Trophoblast cell (in vitro differentiated cells and primary cell): ENCODE measurements at regions not wholly inside any gene's neighbourhood (a gene's known extent, or its start where the extent isn't known, plus 50 kb on each side); places are given as distances from the start of the nearest gene placed in this dataset.

Source experiments
- DNase-seq, 2 donors: peaks; one replicate each; pipeline ENCODE4 v3.0.0-alpha.2; 2016
- H2AFZ ChIP-seq: 2 replicates; pipeline ENCODE4 v1.6.1; 2013; ENCODE audit warnings: low read length, moderate library complexity, mild to moderate bottlenecking; ENCODE audit not compliant: insufficient read depth, poor library complexity
- H2AK5ac ChIP-seq: 2 replicates; pipeline ENCODE4 v1.6.1; 2013; ENCODE audit warnings: mild to moderate bottlenecking, low read length
- H2BK120ac ChIP-seq: 2 replicates; pipeline ENCODE4 v1.6.1; 2013; ENCODE audit warnings: low read length, mild to moderate bottlenecking, moderate library complexity; ENCODE audit not compliant: insufficient read depth, poor library complexity
- H2BK12ac ChIP-seq: 2 replicates; pipeline ENCODE4 v1.6.1; 2013; ENCODE audit warnings: mild to moderate bottlenecking, low read length, moderate library complexity
- H2BK5ac ChIP-seq: 2 replicates; pipeline ENCODE4 v1.6.1; 2013; ENCODE audit warnings: low read length, low read depth, moderate library complexity, mild to moderate bottlenecking; ENCODE audit not compliant: poor library complexity
- H3K14ac ChIP-seq: 2 replicates; pipeline ENCODE4 v1.6.1; 2013; ENCODE audit warnings: mild to moderate bottlenecking, low read length
- H3K18ac ChIP-seq: 2 replicates; pipeline ENCODE4 v1.6.1; 2013; ENCODE audit warnings: mild to moderate bottlenecking, low read length
- H3K23ac ChIP-seq: 2 replicates; pipeline ENCODE4 v1.6.1; 2013; ENCODE audit warnings: low read length
- H3K27ac ChIP-seq: 2 replicates; pipeline ENCODE4 v1.5.1; 2013; ENCODE audit warnings: low read depth, mild to moderate bottlenecking, inconsistent platforms, low read length, moderate library complexity
- H3K27me3 ChIP-seq: 2 replicates; pipeline ENCODE4 v1.6.1; 2013; ENCODE audit warnings: inconsistent platforms, mild to moderate bottlenecking, low read length, moderate library complexity; ENCODE audit not compliant: insufficient read depth
- H3K36me3 ChIP-seq, 2 experiments: 1 replicate in 1 of 2; 2 replicates in 1 of 2; pipeline ENCODE4 v1.6.1; 2013; ENCODE audit warnings: low read length in 2 of 2, mild to moderate bottlenecking in 2 of 2, moderate library complexity in 1 of 2; ENCODE audit not compliant: insufficient read depth in 2 of 2, control insufficient read depth in 1 of 2
- H3K4ac ChIP-seq: 2 replicates; pipeline ENCODE4 v1.6.1; 2013; ENCODE audit warnings: low read depth, mild to moderate bottlenecking, low read length, moderate library complexity
- H3K4me1 ChIP-seq, 2 experiments: 1 replicate in 1 of 2; 2 replicates in 1 of 2; pipeline ENCODE4 v1.6.1; 2013; ENCODE audit warnings: low read length in 2 of 2, mild to moderate bottlenecking in 2 of 2, moderate library complexity in 1 of 2; ENCODE audit not compliant: insufficient read depth in 2 of 2, control insufficient read depth in 1 of 2
- H3K4me2 ChIP-seq: 2 replicates; pipeline ENCODE4 v1.6.1; 2013; ENCODE audit warnings: inconsistent platforms, mild to moderate bottlenecking, low read length, moderate library complexity
- H3K4me3 ChIP-seq: 2 replicates; pipeline ENCODE4 v1.5.1; 2013; ENCODE audit warnings: mild to moderate bottlenecking, low read depth, low read length, inconsistent platforms
- H3K79me1 ChIP-seq: one replicate; pipeline ENCODE4 v1.6.1; 2013; ENCODE audit warnings: low read length
- H3K79me2 ChIP-seq: 2 replicates; pipeline ENCODE4 v1.6.1; 2013; ENCODE audit warnings: low read length, mild to moderate bottlenecking; ENCODE audit not compliant: control insufficient read depth, insufficient read depth, poor library complexity
- H3K9ac ChIP-seq: 2 replicates; pipeline ENCODE4 v1.6.1; 2013; ENCODE audit warnings: mild to moderate bottlenecking, low read length
- H3K9me3 ChIP-seq: 2 replicates; pipeline ENCODE4 v1.6.1; 2013; ENCODE audit warnings: low read depth, mild to moderate bottlenecking, control low read depth, inconsistent platforms, low read length; ENCODE audit not compliant: insufficient read depth
- H4K12ac ChIP-seq: 2 replicates; pipeline ENCODE4 v1.6.1; 2013; ENCODE audit warnings: low read depth, mild to moderate bottlenecking, low read length, moderate library complexity
- H4K8ac ChIP-seq: 2 replicates; pipeline ENCODE4 v1.6.1; 2013; ENCODE audit warnings: low read depth, mild to moderate bottlenecking, low read length, moderate library complexity
- H4K91ac ChIP-seq: one replicate; pipeline ENCODE4 v1.6.1; 2013; ENCODE audit warnings: low read depth, mild to moderate bottlenecking, low read length, moderate library complexity
- WGBS: extraction: QIAGEN DNeasy Blood & Tissue Kit; methylation state at CpG from one replicate; pipeline ENCODE4 v1.1.7; 2013; ENCODE audit warnings: missing lambda C conversion rate; ENCODE audit not compliant: insufficient read length, insufficient coverage; ENCODE audit errors: extremely low coverage; 5-methylcytosine and 5-hydroxymethylcytosine counted together

GRCh38 chr6:109237077-109237985 is 142.0 kb downstream of the CEP57L1 start:
- Histone ChIP-seq H2BK120ac (no peak overlapping the region), H3K23ac (no peak overlapping the region), H3K79me1 (no peaks in the 10 kb centered on the region), H2AFZ (no peak overlapping the region), H3K36me3 (no peaks in the 10 kb centered on the region), H4K91ac (no peak overlapping the region), H3K9me3 (no peaks in the 10 kb centered on the region), H3K27ac (no peak overlapping the region), H4K8ac (no peak overlapping the region), H2AK5ac (no peak overlapping the region), H3K4me2 (no peak overlapping the region), H3K4me3 (no peak overlapping the region), H2BK12ac (no peak overlapping the region), H3K9ac (no peak overlapping the region), H3K4me1 (no peaks in the 10 kb centered on the region), H3K18ac (no peak overlapping the region), H4K12ac (no peak overlapping the region), H2BK5ac (no peak overlapping the region), H3K14ac (no peak overlapping the region), H3K27me3 (no peaks in the 10 kb centered on the region), H3K79me2 (no peaks in the 10 kb centered on the region), H3K4ac (no peak overlapping the region)
- WGBS = 100% methylated on average over 2 of the region's 12 CpGs
- peak in 1 of 2 donors; percentile 29 for DNase-seq

- Histone ChIP-seq H3K4me2 (no peak overlapping the region), H4K8ac (no peak overlapping the region), H3K4me1 (no peaks in the 10 kb centered on the region), H3K79me2 (no peaks in the 10 kb centered on the region), H3K27me3 (no peaks in the 10 kb centered on the region), H3K4me3 (no peak overlapping the region), H3K23ac (no peak overlapping the region), H2BK5ac (no peak overlapping the region), H4K91ac (no peak overlapping the region), H4K12ac (no peak overlapping the region), H2AK5ac (no peak overlapping the region), H3K14ac (no peak overlapping the region), H3K18ac (no peak overlapping the region), H3K79me1 (no peaks in the 10 kb centered on the region), H3K9ac (no peak overlapping the region), H3K4ac (no peak overlapping the region), H3K27ac (no peak overlapping the region), H2BK120ac (no peak overlapping the region), H3K36me3 (no peaks in the 10 kb centered on the region), H2AFZ (no peak overlapping the region), H3K9me3 (no peaks in the 10 kb centered on the region), H2BK12ac (no peak overlapping the region)
- DNase-seq = no peak
- WGBS = no CpG with 5 or more reads among the region's 18 CpGs
Observed at GRCh38 chr6:109236115-109237076, 141.1 kb downstream of the CEP57L1 start.

DNA sequence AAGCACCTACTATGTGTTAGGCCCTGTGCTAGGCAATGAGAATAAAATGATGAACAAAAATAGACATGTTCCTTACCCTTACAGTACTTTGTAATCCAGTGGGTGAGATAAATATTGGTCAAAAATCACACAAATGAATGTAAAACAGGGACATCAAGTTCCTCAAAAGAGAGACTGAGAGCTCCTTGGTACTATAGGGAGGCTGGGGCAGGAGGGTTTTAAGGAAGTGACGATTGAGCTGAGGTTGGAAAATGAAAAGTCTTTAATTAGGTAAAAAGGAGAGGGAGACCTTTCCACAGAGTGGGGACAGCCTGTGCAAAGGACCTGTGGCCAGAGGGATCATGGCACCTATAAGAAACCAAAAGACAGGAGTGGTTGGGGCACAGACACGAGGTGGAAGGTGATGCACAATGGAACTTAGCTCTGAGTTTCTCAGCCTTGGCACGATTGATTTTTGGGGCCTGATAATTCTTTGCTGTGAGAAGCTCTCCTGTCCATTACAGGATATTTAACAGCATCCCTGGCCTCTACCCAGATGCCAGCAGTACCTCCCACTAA is 140.3 kb downstream of the CEP57L1 start:
- Histone ChIP-seq H3K79me1 (no peaks in the 10 kb centered on the region), H3K4me1 (no peaks in the 10 kb centered on the region), H3K79me2 (no peaks in the 10 kb centered on the region), H4K8ac (no peak overlapping the region), H3K9ac (no peak overlapping the region), H4K12ac (no peak overlapping the region), H3K27ac (no peak overlapping the region), H2BK5ac (no peak overlapping the region), H3K4me2 (no peak overlapping the region), H3K18ac (no peak overlapping the region), H3K4ac (no peak overlapping the region), H2BK12ac (no peak overlapping the region), H2AFZ (no peak overlapping the region), H3K36me3 (no peaks in the 10 kb centered on the region), H2AK5ac (no peak overlapping the region), H4K91ac (no peak overlapping the region), H3K9me3 (no peaks in the 10 kb centered on the region), H3K14ac (no peak overlapping the region), H3K4me3 (no peak overlapping the region), H3K23ac (no peak overlapping the region), H2BK120ac (no peak overlapping the region), H3K27me3 (no peaks in the 10 kb centered on the region)
- WGBS = no CpG with 5 or more reads among the region's 3 CpGs
- no peak for DNase-seq

- no CpG with 5 or more reads among the region's 7 CpGs for WGBS
- no peak overlapping the region for H4K8ac ChIP-seq
- H3K27ac ChIP-seq = no peak overlapping the region
- no peak overlapping the region for H2BK5ac ChIP-seq
- no peak overlapping the region for H3K14ac ChIP-seq
- H3K4me2 ChIP-seq = no peak overlapping the region
- no peak overlapping the region for H2AK5ac ChIP-seq
- no peaks in the 10 kb centered on the region for H3K79me1 ChIP-seq
- no peak for DNase-seq
- no peak overlapping the region for H3K18ac ChIP-seq
- H3K9me3 ChIP-seq = no peaks in the 10 kb centered on the region
- no peak overlapping the region for H3K9ac ChIP-seq
- no peak overlapping the region for H2BK12ac ChIP-seq
- H3K36me3 ChIP-seq = no peaks in the 10 kb centered on the region
- H3K4me1 ChIP-seq = no peaks in the 10 kb centered on the region
- no peaks in the 10 kb centered on the region for H3K79me2 ChIP-seq
- no peak overlapping the region for H3K23ac ChIP-seq
- no peaks in the 10 kb centered on the region for H3K27me3 ChIP-seq
- H3K4ac ChIP-seq = no peak overlapping the region
- no peak overlapping the region for H2BK120ac ChIP-seq
- no peak overlapping the region for H3K4me3 ChIP-seq
- H4K91ac ChIP-seq = no peak overlapping the region
- H4K12ac ChIP-seq = no peak overlapping the region
- no peak overlapping the region for H2AFZ ChIP-seq
Observed at GRCh38 chr6:109230453-109230852, 135.1 kb downstream of the CEP57L1 start.
